ENCODE measurements at regions not wholly inside any gene's neighbourhood (a gene's known extent, or its start where the extent isn't known, plus 50 kb on each side); places are given as distances from the start of the nearest gene placed in this dataset.

DNA sequence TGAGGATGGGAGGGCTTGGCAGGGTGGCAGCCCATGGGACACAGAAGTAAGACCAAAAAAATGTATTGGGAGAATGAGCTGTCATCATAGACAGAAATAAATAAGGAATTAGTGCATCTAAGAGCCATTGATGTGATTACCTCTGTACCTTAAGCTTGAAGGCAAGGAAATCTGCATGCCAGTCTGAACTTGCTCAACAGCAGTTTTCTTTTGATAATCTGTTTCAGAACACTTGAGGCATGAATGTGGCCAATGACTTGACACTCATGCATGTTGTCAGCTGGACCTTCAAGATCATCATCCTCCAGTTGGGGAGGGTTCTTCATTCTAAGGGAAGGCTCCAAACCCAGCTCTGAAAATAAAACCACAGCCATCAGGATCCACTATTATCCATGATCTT lies 148.5 kb downstream of the DCLK3 start:
- H3K27ac ChIP-seq (ENCODE audit: extremely low read depth, low read depth, low read length): no peak overlapping the region
- H3K4me3 ChIP-seq (ENCODE audit: low read depth, low read length): no peak overlapping the region
- TF ChIP-seq OSR2 (tag by site-specific recombination; IDR thresholded peaks at IDR 0.05): no peak
- no peak for TF ChIP-seq IKZF3 (tag by site-specific recombination; IDR thresholded peaks at IDR 0.05)
- no peak for TF ChIP-seq ZNF747 (tag by site-specific recombination; IDR thresholded peaks at IDR 0.05)
- TF ChIP-seq, protein P1, sequence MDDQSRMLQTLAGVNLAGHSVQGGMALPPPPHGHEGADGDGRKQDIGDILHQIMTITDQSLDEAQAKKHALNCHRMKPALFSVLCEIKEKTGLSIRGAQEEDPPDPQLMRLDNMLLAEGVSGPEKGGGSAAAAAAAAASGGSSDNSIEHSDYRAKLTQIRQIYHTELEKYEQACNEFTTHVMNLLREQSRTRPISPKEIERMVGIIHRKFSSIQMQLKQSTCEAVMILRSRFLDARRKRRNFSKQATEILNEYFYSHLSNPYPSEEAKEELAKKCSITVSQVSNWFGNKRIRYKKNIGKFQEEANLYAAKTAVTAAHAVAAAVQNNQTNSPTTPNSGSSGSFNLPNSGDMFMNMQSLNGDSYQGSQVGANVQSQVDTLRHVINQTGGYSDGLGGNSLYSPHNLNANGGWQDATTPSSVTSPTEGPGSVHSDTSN (CRISPR knock-in tag; IDR thresholded peaks at IDR 0.05): no peak
- no peak for TF ChIP-seq ZNF501 (tag by site-specific recombination; IDR thresholded peaks at IDR 0.05)
- TF ChIP-seq TSHZ1 (tag by site-specific recombination; IDR thresholded peaks at IDR 0.05; ENCODE audit: borderline replicate concordance): no peak
- TF ChIP-seq ZNF768 (tag by site-specific recombination; IDR thresholded peaks at IDR 0.05): no peak
- no peak for TF ChIP-seq ZNF792 (tag by site-specific recombination; IDR thresholded peaks at IDR 0.05)
- no peak for TF ChIP-seq SP7 (tag by site-specific recombination; IDR thresholded peaks at IDR 0.05)
- TF ChIP-seq ZNF354C (tag by site-specific recombination; IDR thresholded peaks at IDR 0.05; ENCODE audit: borderline replicate concordance, low read depth): no peak
- TF ChIP-seq ATF2 (tag by site-specific recombination; IDR thresholded peaks at IDR 0.05; ENCODE audit: low read depth): no peak
- TF ChIP-seq ZBTB21 (tag by site-specific recombination; IDR thresholded peaks at IDR 0.05): no peak
- TF ChIP-seq ZNF843 (tag by site-specific recombination; IDR thresholded peaks at IDR 0.05): no peak
- TF ChIP-seq SP2 (tag by site-specific recombination; IDR thresholded peaks at IDR 0.05): no peak
- TF ChIP-seq ZFP41 (tag by site-specific recombination; IDR thresholded peaks at IDR 0.05; ENCODE audit: borderline replicate concordance): no peak
- no peak for TF ChIP-seq ZNF19 (tag by site-specific recombination; IDR thresholded peaks at IDR 0.05; ENCODE audit: low read depth)
- no peak for TF ChIP-seq ZNF701 (tag by site-specific recombination; IDR thresholded peaks at IDR 0.05)
- TF ChIP-seq ZNF132 (tag by site-specific recombination; IDR thresholded peaks at IDR 0.05; ENCODE audit: borderline replicate concordance): no peak
- no peak for TF ChIP-seq ZNF658 (tag by site-specific recombination; IDR thresholded peaks at IDR 0.05)
- TF ChIP-seq, protein P2, sequence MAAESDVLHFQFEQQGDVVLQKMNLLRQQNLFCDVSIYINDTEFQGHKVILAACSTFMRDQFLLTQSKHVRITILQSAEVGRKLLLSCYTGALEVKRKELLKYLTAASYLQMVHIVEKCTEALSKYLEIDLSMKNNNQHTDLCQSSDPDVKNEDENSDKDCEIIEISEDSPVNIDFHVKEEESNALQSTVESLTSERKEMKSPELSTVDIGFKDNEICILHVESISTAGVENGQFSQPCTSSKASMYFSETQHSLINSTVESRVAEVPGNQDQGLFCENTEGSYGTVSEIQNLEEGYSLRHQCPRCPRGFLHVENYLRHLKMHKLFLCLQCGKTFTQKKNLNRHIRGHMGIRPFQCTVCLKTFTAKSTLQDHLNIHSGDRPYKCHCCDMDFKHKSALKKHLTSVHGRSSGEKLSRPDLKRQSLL (tag by site-specific recombination; IDR thresholded peaks at IDR 0.05): no peak
- ChIA-PET CTCF (no interaction called here), POLR2A (no interaction called here)
- no peaks in the 10 kb centered on the region for H3K4me1 ChIP-seq (ENCODE audit: control insufficient read depth, insufficient read depth, low read length)
- H3K36me3 ChIP-seq (ENCODE audit: control insufficient read depth in 2 of 2, insufficient read depth in 1 of 2, low read length in 2 of 2): no peaks in the 10 kb centered on the region
- no peaks in the 10 kb centered on the region for H3K9me3 ChIP-seq (ENCODE audit: control insufficient read depth, insufficient read depth, low read depth, low read length)
